ENCODE measurements at regions not wholly inside any gene's neighbourhood (a gene's known extent, or its start where the extent isn't known, plus 50 kb on each side); places are given as distances from the start of the nearest gene placed in this dataset.

GRCh38 chr15:61479613-61480012, 250.5 kb upstream of the RORA start:
- H3K36me3 ChIP-seq (ENCODE audit: insufficient read depth, low read length) = no peaks in the 10 kb centered on the region
- H3K4me1 ChIP-seq (ENCODE audit: insufficient read depth, low read length) = no peaks in the 10 kb centered on the region
- ATAC-seq (ENCODE audit: insufficient read depth, low read depth) (no peak), DNase-seq (no peak)
- no peak overlapping the region for H3K4me2 ChIP-seq (ENCODE audit: insufficient read depth, low read length)
- H3K27me3 ChIP-seq (ENCODE audit: insufficient read depth, low read length, poor library complexity) = peaks cover 4% of the 10 kb centered on the region
- no peak for TF ChIP-seq EZH2 (IDR thresholded peaks at IDR 0.05; ENCODE audit: borderline replicate concordance, low read depth, low read length, severe bottlenecking)
- no peak for TF ChIP-seq CTCF (IDR thresholded peaks at IDR 0.05; ENCODE audit: borderline replicate concordance, extremely low read depth, low read length, poor library complexity, severe bottlenecking)
- no peaks in the 10 kb centered on the region for H4K20me1 ChIP-seq (ENCODE audit: insufficient read depth, low read length)
- H3K9me3 ChIP-seq (ENCODE audit: insufficient read depth, low read length, severe bottlenecking) = no peaks in the 10 kb centered on the region
- H3K27ac ChIP-seq (ENCODE audit: low read length) = no peak overlapping the region
- no peak overlapping the region for H2AFZ ChIP-seq (ENCODE audit: low read depth, low read length)
- H3K4me3 ChIP-seq (ENCODE audit: low read depth in 1 of 2, low read length in 2 of 2) = no peak overlapping the region
- H3K79me2 ChIP-seq (ENCODE audit: insufficient read depth, low read length) = no peaks in the 10 kb centered on the region
- H3K9ac ChIP-seq (ENCODE audit: low read depth, low read length) = no peak overlapping the region

GRCh38 chr15:61476741-61477140, 247.6 kb upstream of the RORA start:
- no peak overlapping the region for H3K4me2 ChIP-seq (ENCODE audit: insufficient read depth, low read length)
- no peak for TF ChIP-seq EZH2 (IDR thresholded peaks at IDR 0.05; ENCODE audit: borderline replicate concordance, low read depth, low read length, severe bottlenecking)
- TF ChIP-seq CTCF (IDR thresholded peaks at IDR 0.05; ENCODE audit: borderline replicate concordance, extremely low read depth, low read length, poor library complexity, severe bottlenecking) = no peak

GRCh38 chr15:61474796-61475195, 245.7 kb upstream of the RORA start:
- Histone ChIP-seq H3K4me3 (ENCODE audit: low read depth in 1 of 2, low read length in 2 of 2) (no peak overlapping the region), H4K20me1 (ENCODE audit: insufficient read depth, low read length) (no peaks in the 10 kb centered on the region), H3K4me2 (ENCODE audit: insufficient read depth, low read length) (no peak overlapping the region), H3K36me3 (ENCODE audit: insufficient read depth, low read length) (no peaks in the 10 kb centered on the region), H3K9ac (ENCODE audit: low read depth, low read length) (no peak overlapping the region), H3K9me3 (ENCODE audit: insufficient read depth, low read length, severe bottlenecking) (no peaks in the 10 kb centered on the region), H3K27me3 (ENCODE audit: insufficient read depth, low read length, poor library complexity) (peaks cover 4% of the 10 kb centered on the region), H3K4me1 (ENCODE audit: insufficient read depth, low read length) (no peaks in the 10 kb centered on the region), H3K27ac (ENCODE audit: low read length) (no peak overlapping the region), H2AFZ (ENCODE audit: low read depth, low read length) (no peak overlapping the region), H3K79me2 (ENCODE audit: insufficient read depth, low read length) (no peaks in the 10 kb centered on the region)
- TF ChIP-seq CTCF (IDR thresholded peaks at IDR 0.05; ENCODE audit: borderline replicate concordance, extremely low read depth, low read length, poor library complexity, severe bottlenecking) (no peak), EZH2 (IDR thresholded peaks at IDR 0.05; ENCODE audit: borderline replicate concordance, low read depth, low read length, severe bottlenecking) (no peak)
- no peak for DNase-seq
- no peak for ATAC-seq (ENCODE audit: insufficient read depth, low read depth)

More at GRCh38 chr15:61476741-61477140, 247.6 kb upstream of the RORA start:
- Histone ChIP-seq H3K9me3 (ENCODE audit: insufficient read depth, low read length, severe bottlenecking) (no peaks in the 10 kb centered on the region), H4K20me1 (ENCODE audit: insufficient read depth, low read length) (no peaks in the 10 kb centered on the region), H3K79me2 (ENCODE audit: insufficient read depth, low read length) (no peaks in the 10 kb centered on the region), H3K4me3 (ENCODE audit: low read depth in 1 of 2, low read length in 2 of 2) (no peak overlapping the region), H2AFZ (ENCODE audit: low read depth, low read length) (no peak overlapping the region), H3K27me3 (ENCODE audit: insufficient read depth, low read length, poor library complexity) (peaks cover 8% of the 10 kb centered on the region), H3K27ac (ENCODE audit: low read length) (no peak overlapping the region), H3K36me3 (ENCODE audit: insufficient read depth, low read length) (no peaks in the 10 kb centered on the region), H3K4me1 (ENCODE audit: insufficient read depth, low read length) (no peaks in the 10 kb centered on the region), H3K9ac (ENCODE audit: low read depth, low read length) (no peak overlapping the region)
- no peak for DNase-seq
- ATAC-seq (ENCODE audit: insufficient read depth, low read depth) = no peak

- H3K4me1 ChIP-seq (ENCODE audit: insufficient read depth, low read length) = no peaks in the 10 kb centered on the region
- no peak overlapping the region for H3K4me2 ChIP-seq (ENCODE audit: insufficient read depth, low read length)
- no peaks in the 10 kb centered on the region for H3K27me3 ChIP-seq (ENCODE audit: insufficient read depth, low read length, poor library complexity)
- no peak overlapping the region for H3K27ac ChIP-seq (ENCODE audit: low read length)
- TF ChIP-seq EZH2 (IDR thresholded peaks at IDR 0.05; ENCODE audit: borderline replicate concordance, low read depth, low read length, severe bottlenecking) = no peak
- TF ChIP-seq CTCF (IDR thresholded peaks at IDR 0.05; ENCODE audit: borderline replicate concordance, extremely low read depth, low read length, poor library complexity, severe bottlenecking) = no peak
- H3K79me2 ChIP-seq (ENCODE audit: insufficient read depth, low read length) = no peaks in the 10 kb centered on the region
- H3K9me3 ChIP-seq (ENCODE audit: insufficient read depth, low read length, severe bottlenecking) = no peaks in the 10 kb centered on the region
- DNase-seq (no peak), ATAC-seq (ENCODE audit: insufficient read depth, low read depth) (no peak)
- no peak overlapping the region for H3K4me3 ChIP-seq (ENCODE audit: low read depth in 1 of 2, low read length in 2 of 2)
- no peaks in the 10 kb centered on the region for H4K20me1 ChIP-seq (ENCODE audit: insufficient read depth, low read length)
- no peak overlapping the region for H2AFZ ChIP-seq (ENCODE audit: low read depth, low read length)
- no peak overlapping the region for H3K9ac ChIP-seq (ENCODE audit: low read depth, low read length)
- no peaks in the 10 kb centered on the region for H3K36me3 ChIP-seq (ENCODE audit: insufficient read depth, low read length)
Measured at GRCh38 chr15:61467823-61468222, 238.7 kb upstream of the RORA start.
